ENCODE measurements at regions not wholly inside any gene's neighbourhood (a gene's known extent, or its start where the extent isn't known, plus 50 kb on each side); places are given as distances from the start of the nearest gene placed in this dataset.
"Not testable (repeated sequence)": the region's sequence is repeated elsewhere in the genome, so short reads cannot be mapped to it uniquely, and the experiment has no call there.

- DNase-seq (ENCODE audit: low read depth) = no peak
Measured at GRCh38 chr15:62218841-62219240, 53.8 kb upstream of the C2CD4B start.

DNA sequence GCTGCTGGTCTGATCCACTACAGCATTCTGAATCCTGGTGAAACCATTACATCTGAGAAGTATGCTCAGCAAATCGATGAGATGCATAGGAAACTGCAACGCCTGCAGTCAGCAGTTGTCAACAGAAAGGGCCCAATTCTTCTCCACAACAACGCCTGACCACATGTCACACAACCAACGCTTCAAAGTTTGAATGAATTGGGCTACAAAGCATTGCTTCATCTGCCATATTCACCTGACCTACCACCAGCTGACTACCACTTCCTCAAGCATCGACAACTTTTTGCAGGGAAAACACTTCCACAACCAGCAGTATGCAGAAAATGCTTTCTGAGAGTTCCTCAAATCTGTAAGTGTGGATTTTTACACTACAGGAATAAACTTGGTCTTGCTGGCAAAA is 54.7 kb upstream of the C2CD4B start:
- DNase-seq (ENCODE audit: low read depth) = no peak

- DNase-seq (ENCODE audit: low read depth) = no peak
Measured at GRCh38 chr15:62223020-62223419, 57.9 kb upstream of the C2CD4B start.

DNA sequence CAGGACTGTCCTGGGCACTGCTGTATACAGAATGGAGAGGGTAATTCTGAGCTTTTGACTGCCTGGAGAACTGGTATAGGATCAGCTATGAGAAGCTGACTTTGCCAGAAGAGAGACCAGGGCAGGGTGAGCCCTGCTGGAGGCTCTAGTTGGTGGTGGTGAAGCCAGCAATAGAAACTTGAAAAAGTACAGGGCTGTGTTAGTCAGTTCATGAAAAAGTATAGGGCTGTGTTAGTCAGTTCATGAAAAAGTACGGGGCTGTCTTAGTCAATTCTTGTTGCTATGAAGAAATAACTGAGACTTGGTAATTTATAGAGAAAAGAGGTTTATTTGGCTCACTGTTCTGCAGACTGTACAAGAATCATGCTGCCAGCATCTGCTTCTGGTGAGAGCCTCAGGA is 63.5 kb upstream of the C2CD4B start:
- no peak for DNase-seq (ENCODE audit: low read depth)

DNA sequence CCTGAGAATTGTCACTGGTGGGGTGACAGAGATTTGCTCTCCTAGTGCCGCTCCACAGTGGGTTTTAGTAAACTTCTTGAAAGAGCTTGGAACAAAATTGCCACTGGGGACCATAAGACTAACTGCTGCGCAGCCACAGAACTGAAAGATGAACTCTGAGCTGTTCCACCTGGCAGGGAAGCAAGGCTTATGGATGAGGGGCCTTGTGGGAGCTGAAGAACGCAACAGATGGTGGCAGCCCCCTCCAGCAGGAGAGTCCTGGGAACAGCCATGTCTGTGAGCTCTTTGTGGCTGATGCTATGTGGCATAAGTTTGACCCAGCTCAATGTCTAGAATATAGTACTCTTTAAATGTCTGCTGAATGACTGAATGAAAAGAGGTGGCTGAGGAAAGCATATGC is 66.8 kb upstream of the C2CD4B start:
- DNase-seq (ENCODE audit: low read depth) = no peak

DNA sequence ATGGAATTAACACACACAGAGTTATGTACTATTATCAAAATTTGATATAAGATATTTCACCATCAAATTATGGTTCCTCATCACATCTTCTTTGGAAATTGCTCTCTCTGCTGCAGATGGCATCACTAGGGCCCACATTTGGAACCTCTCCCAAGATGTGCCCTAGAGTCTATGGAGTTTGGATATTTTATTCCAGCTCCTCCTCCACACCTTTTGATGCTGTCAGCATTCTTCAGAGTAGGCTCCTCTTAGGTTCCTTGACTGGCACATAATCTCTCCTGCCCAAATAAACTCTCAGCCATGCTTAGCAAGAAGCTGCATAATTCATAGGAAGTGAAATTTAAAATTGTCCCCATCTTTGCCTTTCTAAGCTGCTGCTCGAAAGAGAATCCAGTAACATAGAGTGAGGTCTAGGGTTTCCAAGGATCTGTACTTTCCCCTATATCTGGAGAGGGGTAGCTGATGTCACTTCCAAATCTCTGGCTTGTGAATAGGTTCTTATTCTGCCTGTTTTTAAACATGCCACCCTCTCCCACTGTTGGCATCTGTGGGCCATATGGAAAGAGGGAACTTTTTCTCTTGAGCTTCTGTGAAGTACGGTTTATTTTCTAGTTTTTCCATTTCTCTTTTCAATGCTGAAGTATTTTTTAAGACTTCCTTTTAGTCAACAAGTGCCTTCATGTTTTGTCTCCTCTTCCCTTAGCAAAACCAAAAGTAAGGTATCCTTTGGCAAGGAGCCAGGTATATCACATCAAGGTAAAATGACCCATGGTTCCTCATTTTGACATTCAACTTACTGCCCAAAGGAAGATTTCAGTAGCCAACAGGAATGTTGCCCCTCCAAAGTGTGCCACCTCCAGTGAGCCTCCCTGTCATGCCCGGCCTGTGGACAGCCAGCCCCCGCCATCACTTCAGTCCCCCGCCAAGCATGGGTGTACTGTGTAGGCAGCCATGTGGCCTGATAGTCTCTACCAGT is 75.3 kb upstream of the C2CD4B start:
- no peak for DNase-seq (ENCODE audit: low read depth)

GRCh38 chr15:62241135-62241770 is 76.2 kb upstream of the C2CD4B start:
- DNase-seq (ENCODE audit: low read depth) = peak; percentile 5

GRCh38 chr15:62242999-62243398 is 77.9 kb upstream of the C2CD4B start:
- DNase-seq (ENCODE audit: low read depth) = no peak

- no peak for DNase-seq (ENCODE audit: low read depth)
Measured at GRCh38 chr15:62244762-62245161, 79.7 kb upstream of the C2CD4B start.

DNA sequence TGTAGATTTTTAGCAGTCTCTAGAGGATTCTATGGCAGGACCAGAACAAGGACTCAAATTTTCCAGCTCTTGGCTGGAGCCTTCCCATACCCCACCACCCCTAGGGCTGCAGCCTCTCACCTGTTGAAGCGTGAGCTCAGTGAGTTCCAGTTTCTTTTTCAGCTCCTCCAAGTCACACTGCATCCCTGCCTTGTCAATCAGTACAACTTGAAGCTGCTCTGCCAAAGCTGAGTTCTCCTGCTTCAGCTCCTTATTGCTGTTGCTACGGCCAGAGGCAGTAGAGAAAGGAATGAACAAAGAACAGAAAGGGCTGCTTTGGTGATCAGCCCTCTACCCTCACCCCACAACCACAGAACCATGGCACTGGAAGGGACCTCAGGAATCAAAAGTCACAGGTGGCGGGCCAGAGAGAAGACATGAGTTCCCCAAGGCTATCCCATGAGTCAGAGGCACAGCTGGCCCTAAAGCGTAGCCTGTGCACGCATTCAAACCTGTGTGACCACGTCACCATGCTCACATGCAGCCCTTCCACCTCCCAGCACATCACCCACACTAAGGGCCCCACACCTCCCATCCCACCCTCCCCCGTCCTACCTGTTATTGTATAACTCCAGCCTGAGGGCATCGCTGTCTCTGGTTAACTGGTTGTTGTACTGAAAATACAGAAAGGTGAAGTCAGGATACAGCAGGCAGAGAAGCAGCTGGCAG is 83.3 kb upstream of the C2CD4B start:
- peak; percentile 28 for DNase-seq (ENCODE audit: low read depth)

GRCh38 chr15:62249501-62249900 is 84.4 kb upstream of the C2CD4B start:
- DNase-seq (ENCODE audit: low read depth) = no peak

GRCh38 chr15:62250186-62250585 is 85.1 kb upstream of the C2CD4B start:
- no peak for DNase-seq (ENCODE audit: low read depth)

DNA sequence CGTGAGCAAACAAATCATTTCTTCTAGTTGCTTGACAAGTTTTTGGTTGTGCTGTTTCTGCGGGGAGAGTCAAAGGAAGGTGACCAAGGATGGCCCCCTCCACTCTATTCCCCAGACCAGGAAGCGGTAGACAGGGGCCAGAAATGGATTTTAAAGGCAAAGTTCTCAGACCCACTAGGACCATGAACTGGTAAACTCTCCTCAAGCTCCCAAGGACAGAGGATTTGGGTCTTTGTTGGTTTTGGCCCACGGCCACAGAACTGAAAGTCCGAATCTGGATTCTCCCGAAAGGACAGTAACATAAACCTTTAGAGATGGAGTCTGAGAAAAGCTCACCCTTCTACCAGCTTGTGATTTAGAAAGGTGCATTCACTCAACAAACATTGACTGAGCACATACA is 85.9 kb upstream of the C2CD4B start:
- DNase-seq (ENCODE audit: low read depth) = no peak

DNA sequence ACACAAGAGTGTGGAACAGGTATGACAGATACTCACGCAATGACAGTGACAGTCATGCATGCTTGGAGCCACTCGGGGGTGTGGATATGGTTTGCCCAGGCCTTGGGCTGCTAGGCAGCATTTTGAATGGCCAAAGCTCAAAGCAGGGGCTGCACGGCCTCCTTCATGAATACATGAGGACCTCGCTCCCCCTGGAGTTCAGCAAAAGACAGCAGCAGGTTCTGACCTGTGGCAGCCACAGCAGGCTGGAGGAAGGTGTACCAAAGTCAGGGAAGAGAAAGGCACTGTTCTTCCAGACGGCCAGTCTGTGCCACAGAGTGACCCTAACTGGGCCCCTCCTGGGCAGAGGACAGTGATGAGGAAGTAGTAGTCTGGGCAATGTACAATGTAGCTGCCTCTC is 88.2 kb upstream of the C2CD4B start:
- DNase-seq (ENCODE audit: low read depth) = no peak

GRCh38 chr15:62254137-62254934 is 89.3 kb upstream of the C2CD4B start:
- DNase-seq (ENCODE audit: low read depth) = peak; percentile 38

DNA sequence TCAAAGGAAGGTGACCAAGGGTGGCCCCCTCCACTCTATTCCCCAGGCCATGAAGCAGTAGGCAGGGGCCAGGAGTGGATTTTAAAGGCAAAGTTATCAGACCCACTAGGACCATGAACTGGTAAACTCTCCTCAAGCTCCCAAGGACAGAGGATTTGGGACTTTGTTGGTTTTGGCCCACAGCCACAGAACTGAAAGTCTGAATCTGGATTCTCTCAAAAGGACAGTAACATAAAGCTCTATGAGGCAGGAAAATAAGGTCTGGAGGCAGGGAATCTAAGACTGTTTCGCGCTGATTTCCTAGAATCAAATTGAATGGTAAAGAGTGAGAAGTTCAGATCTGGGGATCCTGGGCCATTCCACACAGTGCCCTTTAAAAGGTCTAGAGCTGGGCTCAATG is 91.3 kb upstream of the C2CD4B start:
- DNase-seq (ENCODE audit: low read depth) = not testable (repeated sequence)

GRCh38 chr15:62257996-62258521 is 93.0 kb upstream of the C2CD4B start:
- DNase-seq (ENCODE audit: low read depth) = no peak

DNA sequence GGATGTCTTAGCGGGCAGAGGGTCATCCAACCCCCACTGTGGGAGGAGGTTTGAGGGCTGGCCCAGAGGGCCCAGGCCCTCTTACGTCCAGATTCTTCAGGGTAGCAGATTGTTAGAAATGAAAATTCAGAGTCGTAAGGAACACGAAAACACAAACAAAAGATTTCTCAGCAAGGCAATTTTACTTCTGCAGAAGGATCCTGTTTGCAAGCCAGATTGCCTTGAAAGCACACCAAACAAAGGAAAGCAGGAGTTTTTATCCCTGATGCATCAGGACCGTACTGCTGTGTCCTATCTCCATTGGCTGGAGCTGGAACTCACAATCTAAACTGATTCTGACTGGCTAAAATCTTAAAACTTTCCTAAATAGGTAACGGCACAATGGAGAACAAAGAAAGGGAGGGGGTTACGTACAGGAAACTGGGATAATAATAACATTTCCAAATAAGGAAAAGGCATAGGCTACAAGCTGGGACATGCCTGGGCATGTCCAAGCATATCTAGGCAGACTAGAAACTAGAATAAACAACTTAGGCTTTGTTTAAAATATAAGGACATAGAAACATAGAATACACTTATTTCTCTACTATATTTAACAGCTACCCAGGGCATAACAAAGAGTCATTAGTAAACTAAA is 97.3 kb upstream of the C2CD4B start:
- DNase-seq (ENCODE audit: low read depth) = no peak

- no peak for DNase-seq (ENCODE audit: low read depth)
Measured at GRCh38 chr15:62264196-62264595, 99.1 kb upstream of the C2CD4B start.

DNA sequence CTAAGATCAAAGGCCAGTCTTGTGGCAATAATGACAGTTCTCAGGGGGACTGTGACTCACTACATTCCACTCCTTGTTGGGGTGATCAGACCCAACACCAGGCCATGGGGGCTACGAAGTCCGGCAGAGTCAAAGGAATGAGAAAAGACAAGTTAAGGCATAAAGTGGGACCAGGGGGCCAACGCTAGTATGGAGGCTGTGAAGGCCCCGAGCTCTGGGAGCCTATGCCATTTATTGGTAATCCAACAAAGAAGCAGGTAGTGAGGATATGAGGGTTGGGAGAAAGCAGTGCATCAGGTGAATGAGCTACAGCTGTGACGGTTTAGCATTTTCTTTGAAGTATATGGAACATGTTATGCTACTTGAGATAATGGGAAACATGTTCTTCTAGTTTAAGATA is 104.4 kb upstream of the C2CD4B start:
- no peak for DNase-seq (ENCODE audit: low read depth)

Data from LHCN-M2 (cell line).